ENCODE measurements at regions not wholly inside any gene's neighbourhood (a gene's known extent, or its start where the extent isn't known, plus 50 kb on each side); places are given as distances from the start of the nearest gene placed in this dataset.

DNA sequence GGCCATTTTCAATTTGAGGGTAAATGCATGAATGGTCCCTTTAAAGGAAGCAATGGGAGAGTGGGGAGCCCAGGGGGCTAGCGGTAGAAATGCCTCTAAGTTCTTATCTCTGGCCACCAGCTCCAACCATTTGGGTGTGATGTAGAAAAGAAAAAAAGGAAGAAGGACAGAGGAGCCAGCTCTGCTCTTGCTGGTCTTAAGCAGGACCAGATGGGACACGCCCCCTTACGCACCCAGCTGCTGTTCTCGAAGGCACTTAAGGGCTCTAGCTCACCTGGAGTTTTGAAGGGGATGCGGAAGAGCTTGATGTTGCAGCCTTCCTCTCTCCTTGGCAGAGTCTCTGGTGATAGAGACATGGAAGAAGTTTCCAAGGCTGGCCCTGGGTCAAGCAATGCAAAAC is 59.5 kb upstream of the RNF144B start:
- no peak for DNase-seq (ENCODE audit: low spot score)
- TF ChIP-seq, protein P1, sequence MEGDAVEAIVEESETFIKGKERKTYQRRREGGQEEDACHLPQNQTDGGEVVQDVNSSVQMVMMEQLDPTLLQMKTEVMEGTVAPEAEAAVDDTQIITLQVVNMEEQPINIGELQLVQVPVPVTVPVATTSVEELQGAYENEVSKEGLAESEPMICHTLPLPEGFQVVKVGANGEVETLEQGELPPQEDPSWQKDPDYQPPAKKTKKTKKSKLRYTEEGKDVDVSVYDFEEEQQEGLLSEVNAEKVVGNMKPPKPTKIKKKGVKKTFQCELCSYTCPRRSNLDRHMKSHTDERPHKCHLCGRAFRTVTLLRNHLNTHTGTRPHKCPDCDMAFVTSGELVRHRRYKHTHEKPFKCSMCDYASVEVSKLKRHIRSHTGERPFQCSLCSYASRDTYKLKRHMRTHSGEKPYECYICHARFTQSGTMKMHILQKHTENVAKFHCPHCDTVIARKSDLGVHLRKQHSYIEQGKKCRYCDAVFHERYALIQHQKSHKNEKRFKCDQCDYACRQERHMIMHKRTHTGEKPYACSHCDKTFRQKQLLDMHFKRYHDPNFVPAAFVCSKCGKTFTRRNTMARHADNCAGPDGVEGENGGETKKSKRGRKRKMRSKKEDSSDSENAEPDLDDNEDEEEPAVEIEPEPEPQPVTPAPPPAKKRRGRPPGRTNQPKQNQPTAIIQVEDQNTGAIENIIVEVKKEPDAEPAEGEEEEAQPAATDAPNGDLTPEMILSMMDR (IDR thresholded peaks at IDR 0.05; ENCODE audit: extremely low read depth, insufficient read depth, missing control alignments): no peak
- in situ Hi-C loops (cut with MboI; ENCODE audit: low pct_unique_long_range_greater_than_20kb, low sequenced_read_pairs, unreplicated experiment): no loop called here

DNA sequence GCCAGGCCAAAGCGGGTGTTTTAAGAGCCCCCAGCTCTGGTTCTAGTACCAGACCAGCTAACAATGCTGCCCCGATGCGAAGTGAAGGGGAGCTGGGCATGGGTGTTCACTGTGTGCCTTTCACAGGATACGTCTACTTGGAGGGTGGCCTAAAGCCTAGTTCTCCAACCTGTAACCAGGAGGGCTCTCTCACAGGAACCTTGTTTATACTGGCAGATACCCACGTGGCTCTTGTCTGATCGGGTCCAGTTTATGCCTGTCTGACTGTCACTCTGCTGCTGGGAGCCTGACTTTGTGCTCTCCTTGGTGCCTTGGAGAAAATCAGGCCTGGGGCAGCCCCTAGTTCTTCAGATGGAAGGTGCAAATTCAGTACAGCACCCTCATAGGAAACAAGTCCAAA is 60.2 kb upstream of the RNF144B start:
- in situ Hi-C loops (cut with MboI; ENCODE audit: low pct_unique_long_range_greater_than_20kb, low sequenced_read_pairs, unreplicated experiment): no loop called here
- DNase-seq (ENCODE audit: low spot score): no peak
- TF ChIP-seq, protein P1 (IDR thresholded peaks at IDR 0.05; ENCODE audit: extremely low read depth, insufficient read depth, missing control alignments): no peak

DNA sequence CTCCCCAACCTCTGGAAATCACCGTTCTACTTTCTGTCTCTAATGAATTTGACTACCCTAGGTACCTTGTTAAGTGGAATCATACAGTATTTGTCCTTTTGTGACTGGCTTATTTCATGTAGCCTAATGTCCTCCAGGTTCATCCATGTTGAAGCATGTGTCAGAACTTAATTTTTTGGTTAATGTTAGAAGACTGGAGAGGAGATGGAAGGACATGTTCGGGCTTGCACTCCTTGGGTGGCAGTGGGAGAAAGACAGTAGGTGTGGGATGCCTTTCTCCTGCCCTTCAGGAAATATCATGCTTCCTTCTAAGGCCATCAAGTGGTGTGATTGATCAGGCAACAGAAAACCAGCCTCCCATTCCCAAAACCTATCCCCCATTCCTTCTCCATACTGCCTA is 61.1 kb upstream of the RNF144B start:
- TF ChIP-seq, protein P1 (IDR thresholded peaks at IDR 0.05; ENCODE audit: extremely low read depth, insufficient read depth, missing control alignments): no peak
- no peak for DNase-seq (ENCODE audit: low spot score)
- in situ Hi-C loops (cut with MboI; ENCODE audit: low pct_unique_long_range_greater_than_20kb, low sequenced_read_pairs, unreplicated experiment): no loop called here

DNA sequence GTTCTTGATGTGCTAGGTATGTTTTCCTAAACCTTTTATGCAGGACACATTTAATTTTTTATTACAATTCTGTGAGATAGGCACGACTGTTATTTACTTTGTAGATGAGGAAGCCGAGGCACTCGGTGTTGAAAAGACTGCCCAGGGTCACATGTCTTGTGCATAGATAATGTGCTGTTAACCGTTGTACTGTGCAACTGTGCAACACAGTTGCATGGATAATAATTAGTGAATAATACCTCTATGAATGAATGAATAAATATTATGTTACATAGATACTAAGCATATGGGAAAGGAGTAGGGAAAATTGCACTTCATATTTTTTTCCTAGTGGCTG is 60.3 kb upstream of the DEK start:
- TF ChIP-seq, protein P1 (IDR thresholded peaks at IDR 0.05; ENCODE audit: extremely low read depth, insufficient read depth, missing control alignments): no peak
- in situ Hi-C loops (cut with MboI; ENCODE audit: low pct_unique_long_range_greater_than_20kb, low sequenced_read_pairs, unreplicated experiment): no loop called here
- no peak for DNase-seq (ENCODE audit: low spot score)

DNA sequence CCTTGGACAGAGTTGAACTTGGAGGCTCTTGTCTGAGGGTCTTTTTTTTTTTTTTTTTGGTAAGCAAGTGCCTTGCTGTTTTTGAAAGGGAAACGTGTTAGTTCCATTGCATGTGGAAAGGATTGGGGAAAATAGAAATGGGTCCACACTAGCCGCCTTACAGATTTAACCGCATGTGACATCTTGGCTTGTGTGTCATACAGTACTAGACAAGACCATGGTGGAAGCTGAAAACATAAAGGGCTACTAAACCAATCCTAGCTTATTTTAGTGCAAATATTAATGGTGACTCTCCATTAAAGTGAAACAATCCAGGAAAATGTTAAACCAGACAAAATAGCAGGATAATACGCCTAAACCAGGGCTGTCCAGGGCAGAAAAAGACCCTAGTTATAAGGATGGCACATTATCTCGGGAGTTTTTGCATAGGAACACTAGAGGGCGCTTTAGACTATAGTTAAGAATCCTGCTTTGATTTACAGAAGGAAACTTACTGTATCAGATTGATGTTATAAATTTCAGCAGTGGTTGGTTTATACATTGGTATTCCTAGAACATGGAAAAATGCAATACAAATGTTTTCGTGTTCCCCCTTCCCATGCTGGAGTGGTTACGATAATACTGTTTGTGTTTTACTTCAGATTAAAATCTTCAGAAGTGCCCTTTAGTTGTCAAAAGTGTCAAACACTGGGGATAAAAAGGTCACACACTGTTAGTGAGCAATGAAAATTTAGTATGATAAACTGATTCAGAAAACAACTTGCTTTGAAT is 59.8 kb upstream of the DEK start:
- peak; percentile 63 for DNase-seq (ENCODE audit: low spot score)
- in situ Hi-C loops (cut with MboI; ENCODE audit: low pct_unique_long_range_greater_than_20kb, low sequenced_read_pairs, unreplicated experiment): no loop called here
- TF ChIP-seq, protein P1 (IDR thresholded peaks at IDR 0.05; ENCODE audit: extremely low read depth, insufficient read depth, missing control alignments): peak; percentile 68

DNA sequence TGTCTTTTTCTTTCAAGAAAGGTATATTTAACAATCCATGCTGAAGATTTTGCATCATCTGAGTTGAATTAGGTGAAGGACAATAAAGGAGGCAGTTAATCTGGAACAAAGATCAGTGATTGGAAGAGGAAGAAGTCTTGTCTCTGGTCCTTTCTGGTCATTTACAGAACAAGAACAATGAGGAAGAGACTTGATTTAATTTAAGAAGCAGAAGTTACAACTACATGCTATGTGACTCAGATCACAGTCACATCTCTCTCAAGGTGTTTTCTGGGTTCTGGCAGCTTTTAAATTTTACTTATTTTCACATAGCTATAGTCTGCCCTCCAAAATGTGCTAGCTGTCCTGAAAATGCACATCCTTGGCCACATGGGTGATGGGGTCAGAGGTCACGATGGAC is 53.5 kb upstream of the DEK start:
- TF ChIP-seq, protein P1 (IDR thresholded peaks at IDR 0.05; ENCODE audit: extremely low read depth, insufficient read depth, missing control alignments): no peak
- in situ Hi-C loops (cut with MboI; ENCODE audit: low pct_unique_long_range_greater_than_20kb, low sequenced_read_pairs, unreplicated experiment): no loop called here
- DNase-seq (ENCODE audit: low spot score): no peak

All from GM13977 (cell line).